ENCODE measurements at regions not wholly inside any gene's neighbourhood (a gene's known extent, or its start where the extent isn't known, plus 50 kb on each side); places are given as distances from the start of the nearest gene placed in this dataset.

DNA sequence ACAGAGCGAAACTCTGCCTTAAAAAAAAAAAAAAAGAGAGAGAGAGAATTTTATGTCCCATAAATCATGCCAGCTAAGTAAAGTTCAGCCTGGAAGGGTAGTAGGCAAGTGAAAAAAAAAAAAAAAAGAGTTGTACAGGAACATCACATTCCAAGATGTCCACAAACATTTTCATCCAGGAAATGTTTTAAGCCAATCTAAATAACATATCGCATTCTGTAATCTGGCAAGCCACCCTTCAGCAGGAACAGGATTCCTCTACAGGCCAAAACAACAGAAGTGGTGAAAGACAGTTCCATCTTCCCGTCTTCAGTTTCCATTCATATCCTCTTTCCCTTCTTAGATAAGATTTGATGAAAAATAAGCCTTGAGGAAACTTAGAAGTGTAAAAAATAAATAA, 1108.1 kb upstream of the DDX18 start:
- no peak for ATAC-seq
- Mint-ChIP-seq H3K4me1 (ENCODE audit: low read depth) (no peaks in the 10 kb centered on the region), H3K27ac (no peak overlapping the region), H3K9me3 (peaks cover 21% of the 10 kb centered on the region), H3K4me3 (no peak overlapping the region), H3K36me3 (ENCODE audit: low read depth) (no peaks in the 10 kb centered on the region), H3K27me3 (no peaks in the 10 kb centered on the region)
- no peak for DNase-seq
- no peak for TF ChIP-seq CTCF (IDR thresholded peaks at IDR 0.05)
- POLR2A ChIA-PET: no interaction called here
- CTCF ChIA-PET: no interaction called here
- intact Hi-C loops (cut with micrococcal nuclease): no loop called here

DNA sequence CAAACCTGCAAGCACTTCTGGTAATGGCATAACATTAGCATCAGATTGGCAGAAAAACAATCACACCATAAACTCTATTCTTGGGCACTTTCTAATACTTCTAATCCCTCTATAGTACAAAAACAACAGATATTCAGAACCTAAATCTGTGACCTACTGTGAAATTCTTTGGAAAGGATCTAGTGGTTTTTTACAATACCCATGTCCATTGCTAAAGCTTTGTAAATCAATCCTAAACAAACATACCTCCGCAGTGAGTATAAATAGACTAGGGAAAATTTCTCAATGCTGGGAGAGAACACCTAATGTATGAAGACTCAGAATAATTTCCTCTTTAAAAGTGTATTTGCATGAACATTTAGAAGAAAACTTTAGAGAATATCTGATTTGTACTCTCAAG, 1098.5 kb upstream of the DDX18 start:
- ChIA-PET POLR2A (no interaction called here), CTCF (no interaction called here)
- Mint-ChIP-seq H3K27ac (no peak overlapping the region), H3K4me1 (ENCODE audit: low read depth) (no peaks in the 10 kb centered on the region), H3K27me3 (no peaks in the 10 kb centered on the region), H3K36me3 (ENCODE audit: low read depth) (no peaks in the 10 kb centered on the region), H3K4me3 (no peak overlapping the region), H3K9me3 (peaks cover 19% of the 10 kb centered on the region)
- intact Hi-C loops (cut with micrococcal nuclease): no loop called here
- TF ChIP-seq CTCF (IDR thresholded peaks at IDR 0.05): no peak
- ATAC-seq: no peak
- DNase-seq: no peak

DNA sequence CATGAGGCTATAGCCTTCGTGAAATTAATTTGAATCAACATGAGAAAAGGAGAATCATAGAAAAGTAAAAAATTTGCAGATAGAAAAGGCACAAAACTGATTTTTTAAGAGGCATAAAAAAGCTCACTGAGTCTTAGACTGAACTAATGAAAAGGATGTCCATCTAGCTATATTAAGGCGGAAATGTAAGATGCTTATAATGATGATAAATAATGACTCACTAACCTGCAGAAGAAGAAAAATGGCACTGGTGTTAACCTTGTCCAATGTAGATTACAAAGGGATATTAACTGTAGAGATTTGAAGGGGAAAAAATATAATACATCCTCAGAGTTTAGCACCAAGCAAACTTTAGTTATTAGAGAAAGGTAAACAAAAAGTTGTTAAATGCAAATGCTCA, 1098.0 kb upstream of the DDX18 start:
- ChIA-PET CTCF (no interaction called here), POLR2A (no interaction called here)
- H3K4me1 Mint-ChIP-seq (ENCODE audit: low read depth): no peaks in the 10 kb centered on the region
- H3K36me3 Mint-ChIP-seq (ENCODE audit: low read depth): no peaks in the 10 kb centered on the region
- TF ChIP-seq CTCF (IDR thresholded peaks at IDR 0.05): no peak
- no peak overlapping the region for H3K4me3 Mint-ChIP-seq
- intact Hi-C loops (cut with micrococcal nuclease): no loop called here
- peaks cover 21% of the 10 kb centered on the region for H3K9me3 Mint-ChIP-seq
- DNase-seq (no peak), ATAC-seq (no peak)
- no peak overlapping the region for H3K27ac Mint-ChIP-seq
- H3K27me3 Mint-ChIP-seq: no peaks in the 10 kb centered on the region

DNA sequence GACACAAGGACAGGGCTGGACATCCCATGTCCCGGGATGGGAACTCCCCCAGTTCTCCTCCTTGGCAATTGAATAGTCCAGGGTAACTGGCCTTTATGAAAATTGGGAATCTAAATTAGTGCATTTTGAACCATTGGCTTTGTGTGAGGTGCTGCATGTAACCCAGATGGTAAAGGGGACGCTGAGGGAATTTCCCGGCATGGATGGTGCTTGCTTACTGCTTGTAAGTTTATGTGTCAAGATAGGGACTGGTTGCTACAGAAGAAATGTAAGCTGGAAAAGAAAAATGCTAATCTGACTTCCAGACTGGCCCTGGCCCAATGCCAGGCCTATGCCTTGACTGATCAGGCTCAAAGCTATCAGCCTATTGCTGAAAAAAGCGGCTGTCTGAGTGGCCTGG, 1096.7 kb upstream of the DDX18 start:
- peaks cover 18% of the 10 kb centered on the region for H3K9me3 Mint-ChIP-seq

GRCh38 chr2:116718451-116718850, 1096.0 kb upstream of the DDX18 start:
- POLR2A ChIA-PET: no interaction called here
- Mint-ChIP-seq H3K27ac (no peak overlapping the region), H3K4me1 (ENCODE audit: low read depth) (no peaks in the 10 kb centered on the region), H3K9me3 (peaks cover 16% of the 10 kb centered on the region), H3K36me3 (ENCODE audit: low read depth) (no peaks in the 10 kb centered on the region), H3K4me3 (no peak overlapping the region), H3K27me3 (no peaks in the 10 kb centered on the region)
- no peak for ATAC-seq
- intact Hi-C loops (cut with micrococcal nuclease): no loop called here
- CTCF ChIA-PET: no interaction called here
- no peak for TF ChIP-seq CTCF (IDR thresholded peaks at IDR 0.05)
- no peak for DNase-seq

More for the DNA sequence above, 1096.7 kb upstream of the DDX18 start:
- no peak overlapping the region for H3K4me3 Mint-ChIP-seq
- CTCF ChIA-PET: no interaction called here
- H3K27me3 Mint-ChIP-seq: no peaks in the 10 kb centered on the region
- TF ChIP-seq CTCF (IDR thresholded peaks at IDR 0.05): no peak
- no peaks in the 10 kb centered on the region for H3K36me3 Mint-ChIP-seq (ENCODE audit: low read depth)
- DNase-seq (no peak), ATAC-seq (no peak)
- intact Hi-C loops (cut with micrococcal nuclease): no loop called here
- POLR2A ChIA-PET: no interaction called here
- no peak overlapping the region for H3K27ac Mint-ChIP-seq
- no peaks in the 10 kb centered on the region for H3K4me1 Mint-ChIP-seq (ENCODE audit: low read depth)
